NCI-H2107 treated with DMSO at 0.1 percent for 48 hours (cell line): ENCODE measurements at regions not wholly inside any gene's neighbourhood (a gene's known extent, or its start where the extent isn't known, plus 50 kb on each side); places are given as distances from the start of the nearest gene placed in this dataset.
"Not testable (repeated sequence)": the region's sequence is repeated elsewhere in the genome, so short reads cannot be mapped to it uniquely, and the experiment has no call there.

Experiments
- DNase-seq: peaks from one replicate; lab custom pipeline; 2025; ENCODE audit not compliant: unreplicated experiment; lab: John Stamatoyannopoulos, UW

DNA sequence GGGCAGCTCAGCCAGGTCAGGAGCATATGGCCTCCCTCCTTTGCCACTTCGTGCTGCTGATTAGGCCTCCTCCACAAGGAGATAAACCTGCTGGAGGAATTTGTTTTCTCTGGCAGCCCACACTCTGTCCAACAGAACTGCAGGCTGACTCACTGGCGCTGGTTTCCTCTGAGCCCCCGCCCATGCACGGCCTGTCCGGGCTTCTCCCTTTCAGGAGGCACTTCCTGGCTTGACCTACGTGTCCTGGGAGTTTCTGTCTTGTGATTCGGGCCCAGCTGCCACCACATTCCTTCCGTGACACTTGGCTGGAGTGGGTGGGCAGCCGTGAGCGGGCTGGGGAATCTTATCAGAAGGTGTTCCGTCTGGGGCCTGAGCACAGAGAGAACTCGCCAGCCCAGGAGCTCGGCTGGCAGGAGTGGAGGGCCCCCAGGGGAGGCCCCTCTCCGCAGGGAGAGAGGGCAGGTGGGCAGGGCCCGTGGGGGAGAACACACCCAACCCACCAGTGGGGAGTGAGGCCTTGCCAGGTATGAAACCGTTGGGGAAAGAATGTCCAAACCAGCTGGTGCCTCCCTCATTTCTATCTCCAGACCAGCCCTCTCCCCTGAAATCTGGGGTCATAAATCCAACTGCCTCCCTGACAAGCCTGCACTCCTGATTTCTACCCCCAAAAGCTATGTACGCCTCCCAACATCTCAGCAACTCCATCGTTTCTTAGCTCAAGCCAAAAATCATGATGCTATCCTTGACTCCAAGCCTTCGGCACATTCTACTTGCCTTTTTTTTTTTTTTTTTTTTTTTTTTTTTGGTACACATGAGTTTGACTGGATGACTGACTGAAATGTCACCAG, 110.6 kb upstream of the MEF2A start:
- DNase-seq: no peak

DNA sequence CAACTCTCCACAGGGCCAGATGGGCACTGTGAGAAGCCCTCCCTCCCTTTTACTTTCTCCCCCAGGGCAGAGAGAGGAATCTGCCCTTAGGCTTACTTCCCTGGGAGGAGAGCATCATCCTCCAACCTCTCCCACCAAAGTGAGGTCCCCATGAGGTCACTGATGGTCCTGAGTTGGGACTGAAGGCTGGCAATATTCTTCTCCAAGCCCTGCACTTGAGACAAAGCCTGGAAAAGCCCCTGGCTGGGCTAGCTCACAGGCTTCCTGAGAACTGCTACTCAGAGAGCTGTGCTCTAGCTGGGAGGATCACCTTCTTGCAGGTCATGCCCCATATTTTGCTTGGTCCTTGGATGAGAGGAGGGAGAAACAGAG, 110.0 kb upstream of the MEF2A start:
- no peak for DNase-seq

DNA sequence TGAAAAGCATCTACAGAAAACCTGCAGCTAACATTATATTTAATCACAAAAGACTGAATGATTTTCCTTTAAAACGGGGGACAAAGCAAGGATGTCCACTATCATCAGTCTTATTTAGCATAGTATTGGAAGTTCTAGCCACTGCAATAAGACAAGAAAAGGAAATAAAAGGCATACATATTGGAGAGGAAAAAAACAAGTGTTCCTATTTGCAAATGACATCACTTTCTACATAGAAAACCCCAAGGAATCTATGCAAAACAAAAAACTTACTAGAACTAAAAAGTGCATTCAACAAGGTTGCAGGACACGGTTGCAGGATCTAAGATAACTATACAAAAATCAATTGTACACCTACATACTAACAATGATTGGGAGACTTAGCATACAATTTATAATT, 101.6 kb upstream of the MEF2A start:
- DNase-seq: no peak

DNA sequence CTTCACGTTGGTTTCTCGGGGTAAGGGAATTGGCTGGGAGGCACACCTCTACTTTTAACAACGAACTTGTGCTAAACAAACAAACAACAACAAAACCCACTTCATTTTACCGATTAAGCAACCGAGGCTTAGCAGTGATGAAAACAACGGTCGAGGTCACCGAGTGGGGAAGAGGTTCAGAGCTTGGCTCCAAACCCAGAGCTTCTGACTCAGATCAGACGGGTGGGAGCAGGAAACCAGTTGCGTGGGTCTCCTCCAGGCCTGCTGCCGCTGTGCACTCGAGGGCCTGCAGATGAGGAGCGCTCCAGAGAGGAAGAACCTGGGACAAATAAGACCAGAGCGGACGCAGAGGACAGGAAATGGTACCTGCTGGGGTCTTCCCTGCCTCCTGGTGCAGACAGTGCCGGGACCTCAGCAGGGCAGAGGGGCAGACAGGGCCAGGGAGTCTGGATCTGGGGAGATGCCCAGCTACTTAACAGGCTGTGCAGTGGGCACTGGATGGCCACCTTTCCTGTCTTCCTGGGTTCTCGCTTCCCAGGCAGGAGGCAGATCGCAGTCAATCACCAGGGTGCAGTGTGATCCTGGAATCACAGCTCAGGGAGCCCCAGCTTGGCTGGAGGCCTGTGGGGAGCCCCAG, 99.0 kb upstream of the MEF2A start:
- no peak for DNase-seq

DNA sequence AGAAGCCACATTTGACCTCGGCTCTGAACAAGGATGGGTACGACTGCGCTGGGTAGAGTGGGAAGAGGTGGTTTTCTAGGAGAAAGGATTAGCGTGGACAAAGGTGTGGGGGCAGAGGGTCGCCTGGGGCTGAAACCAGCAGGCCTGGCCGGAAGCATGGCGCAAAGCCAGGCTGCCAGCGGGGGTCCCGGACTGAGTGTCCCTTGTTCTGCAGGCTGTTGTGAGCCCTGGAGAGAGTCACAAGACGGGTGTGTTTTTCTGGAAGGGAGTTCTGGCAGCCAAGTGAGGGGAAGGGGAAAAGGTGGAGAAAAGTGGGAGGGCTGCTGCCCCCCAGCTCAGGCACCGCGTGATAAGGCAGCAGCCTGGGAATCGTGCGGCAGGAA, 98.5 kb upstream of the MEF2A start:
- DNase-seq: no peak

DNA sequence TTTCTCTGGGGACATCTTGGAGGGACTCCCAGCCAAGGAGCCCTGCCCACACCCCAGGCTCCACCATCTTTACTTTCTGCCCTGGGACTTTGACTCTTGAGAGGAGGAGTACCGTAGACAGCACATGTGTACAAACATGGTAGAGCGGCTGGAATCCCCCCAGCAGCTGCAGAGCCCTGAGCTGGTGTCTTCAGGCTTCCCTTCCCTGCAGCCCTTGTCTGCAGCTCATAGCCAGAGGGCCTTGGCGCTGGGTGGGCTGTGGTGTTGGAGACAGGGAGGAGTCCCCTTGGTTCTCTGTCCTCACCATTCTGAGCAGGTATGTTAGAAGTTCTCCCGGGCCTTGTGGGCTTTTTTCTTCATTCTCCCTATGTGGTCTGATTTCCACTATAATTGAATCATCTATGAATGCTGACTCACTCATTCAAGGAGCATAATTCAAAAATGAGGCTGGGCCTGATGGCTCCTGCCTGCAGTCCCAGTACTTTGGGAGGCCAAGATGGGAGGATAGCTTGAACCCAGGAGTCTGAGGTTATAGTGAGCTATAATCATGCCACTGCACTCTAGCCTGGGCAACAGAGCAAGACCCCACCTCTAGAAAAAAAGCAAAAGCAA, 97.8 kb upstream of the MEF2A start:
- DNase-seq: no peak

DNA sequence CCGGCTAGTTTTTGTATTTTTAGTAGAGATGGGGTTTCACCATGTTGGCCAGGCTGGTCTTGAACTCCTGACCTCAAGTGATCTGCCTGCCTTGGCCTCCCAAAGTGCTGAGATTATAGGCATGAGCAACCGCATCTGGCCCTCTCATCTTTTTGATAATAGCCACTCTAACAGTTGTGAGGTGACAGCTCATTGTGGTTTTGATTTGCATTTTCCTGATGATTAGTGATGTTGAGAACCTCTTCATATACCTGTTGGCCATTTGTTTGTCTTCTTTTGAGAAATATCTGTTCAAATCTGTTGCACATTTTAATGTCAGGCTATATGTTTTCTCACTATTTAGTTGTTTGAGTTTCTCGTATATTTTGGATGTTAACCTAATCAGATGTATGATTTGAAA, 95.6 kb upstream of the MEF2A start:
- DNase-seq: not testable (repeated sequence)

DNA sequence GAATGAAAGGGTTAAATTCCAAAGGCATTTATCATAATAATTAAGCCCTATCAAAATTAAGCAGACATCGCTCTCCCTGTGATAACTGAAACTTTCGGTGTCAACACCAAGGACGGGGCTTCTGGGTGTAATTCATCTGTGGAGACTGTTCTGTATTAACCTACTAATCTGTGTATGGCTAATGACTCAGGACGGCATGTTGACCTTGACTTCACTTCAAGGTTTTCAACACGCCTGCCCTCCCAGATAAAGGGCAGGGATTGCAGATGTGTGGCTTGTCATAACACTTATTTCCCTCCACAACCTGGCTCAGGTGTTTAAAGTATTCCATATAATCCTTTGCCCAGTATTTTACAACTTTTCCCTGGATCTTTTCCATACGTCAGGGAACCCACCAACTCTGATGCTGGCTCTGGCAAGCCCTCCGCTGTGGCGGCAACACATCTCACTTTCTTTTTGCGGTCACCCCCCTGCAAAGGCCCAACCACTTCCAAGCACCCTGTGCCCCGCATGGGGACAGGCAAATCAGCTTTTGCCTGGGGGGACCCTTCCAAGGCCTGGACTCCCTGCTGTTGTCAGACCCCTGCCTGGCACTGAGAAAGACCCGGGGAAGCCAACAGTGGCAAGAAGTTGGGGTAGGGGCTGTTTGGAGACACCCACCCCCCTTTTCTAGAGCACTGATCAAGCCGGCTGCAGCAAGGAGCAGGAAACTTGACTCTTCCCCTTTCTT, 93.2 kb upstream of the MEF2A start:
- DNase-seq: no peak

DNA sequence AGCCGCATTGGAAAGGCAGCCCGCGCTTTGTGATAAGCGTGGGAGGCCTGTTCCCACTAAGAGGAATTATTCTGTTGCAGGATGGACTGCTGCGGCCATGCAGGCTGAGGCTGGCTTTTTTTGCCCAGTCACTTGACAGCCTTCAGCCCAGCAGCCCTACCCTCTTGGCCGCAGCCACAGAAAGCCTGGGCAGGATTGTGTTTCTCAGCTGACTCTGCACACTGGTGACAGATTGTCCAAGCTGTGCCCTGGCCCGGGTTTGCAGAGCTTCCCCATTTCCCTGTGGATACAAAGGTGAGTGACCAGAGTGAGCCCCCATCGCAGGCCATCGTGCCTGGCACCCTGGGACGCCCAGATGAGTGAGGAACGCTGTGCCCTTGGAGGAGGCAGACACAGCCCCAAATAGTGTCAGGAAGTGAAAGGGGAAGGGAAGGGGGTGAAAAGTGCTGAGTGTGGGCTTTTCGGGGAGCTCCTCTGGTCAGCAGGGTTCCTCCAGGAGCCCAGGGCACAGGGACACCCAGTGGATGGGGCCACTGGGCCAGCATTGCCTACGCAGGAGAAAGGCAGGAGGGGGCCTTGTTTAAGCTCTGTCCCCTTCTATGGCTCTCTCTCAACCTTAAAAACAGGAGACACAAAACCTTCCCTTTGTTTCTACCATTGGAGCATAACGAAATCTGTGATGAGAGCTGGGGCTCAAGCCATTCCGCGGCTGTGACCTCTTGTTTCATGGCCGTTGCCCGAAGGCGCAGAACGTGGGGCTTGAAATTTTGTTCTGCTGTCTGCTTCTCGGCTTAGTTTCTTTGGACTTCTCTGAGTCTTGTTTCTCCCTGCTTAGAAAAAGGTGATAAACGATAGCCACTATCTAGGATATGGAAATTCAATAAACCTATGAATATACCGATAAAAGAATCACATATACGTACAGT, 91.5 kb upstream of the MEF2A start:
- no peak for DNase-seq

DNA sequence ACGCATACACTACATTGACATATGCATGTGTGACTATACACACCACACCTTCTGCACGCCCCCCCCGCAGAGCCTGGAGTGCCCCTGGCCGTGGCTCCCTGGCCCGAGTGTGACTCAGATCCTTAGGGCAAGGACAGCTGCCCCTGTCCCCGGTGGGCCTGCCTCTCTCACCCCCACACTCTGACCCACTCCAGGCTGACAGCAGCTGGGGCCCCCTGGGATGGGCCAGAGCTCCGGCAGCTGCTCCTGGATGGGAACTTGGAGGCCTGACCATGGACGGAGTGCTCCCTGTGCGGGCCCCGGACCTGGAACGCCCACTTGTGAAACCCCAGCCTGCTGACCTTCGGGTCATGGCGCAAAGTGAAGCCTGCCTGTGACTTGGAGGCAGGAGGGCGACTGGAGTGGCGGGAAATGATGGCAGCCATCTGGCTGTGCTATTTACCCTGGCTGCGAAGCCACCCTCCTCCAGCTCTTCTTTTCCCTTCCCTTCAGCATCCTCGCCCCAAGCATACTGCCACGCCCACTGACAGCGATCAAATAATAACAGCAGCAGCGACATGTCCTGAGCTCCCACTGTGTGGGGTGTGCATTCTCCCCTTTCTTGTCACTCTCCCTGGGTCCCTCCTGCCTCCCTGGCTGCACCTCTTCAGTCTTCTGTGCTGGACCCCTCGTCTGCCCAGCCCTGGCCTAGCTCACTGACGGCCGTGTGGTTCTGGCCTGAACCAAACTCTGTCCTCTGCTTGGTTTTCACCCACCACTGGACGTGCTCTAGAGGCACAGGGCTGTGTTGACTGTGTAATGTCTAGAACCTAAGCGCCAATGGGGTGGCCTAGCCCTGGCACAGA, 90.7 kb upstream of the MEF2A start:
- DNase-seq: no peak

DNA sequence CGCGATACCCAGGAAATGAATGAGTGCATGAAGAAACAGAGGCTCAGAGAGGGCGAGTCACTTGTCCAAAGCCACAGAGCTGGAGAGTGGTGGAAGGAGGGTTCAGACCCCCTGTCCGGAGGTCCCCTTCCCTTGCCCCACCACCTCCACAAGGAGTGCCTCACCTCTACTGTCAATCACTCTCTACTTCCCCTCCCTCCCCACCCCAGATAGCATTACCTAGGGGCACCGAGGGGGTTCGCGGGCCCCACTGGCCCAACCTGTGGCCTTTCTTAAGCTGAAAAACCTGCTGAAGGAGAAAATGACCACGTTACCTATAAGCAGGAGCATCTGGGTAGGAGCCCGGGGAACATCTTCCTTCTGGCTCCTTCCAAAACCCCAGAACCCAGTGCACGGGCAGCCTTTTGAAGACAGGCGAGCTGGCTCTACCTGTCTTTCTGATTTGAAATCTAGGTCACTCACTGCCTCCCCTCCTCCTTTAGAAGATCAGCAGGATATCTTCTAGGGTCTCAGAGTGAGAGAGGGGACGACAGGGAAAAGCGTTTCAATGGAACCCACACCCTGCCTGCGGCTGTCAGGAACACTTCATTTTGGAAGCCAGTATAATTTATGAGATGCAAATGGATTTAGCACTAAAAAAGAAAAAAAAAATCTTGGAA, 89.9 kb upstream of the MEF2A start:
- DNase-seq: no peak

DNA sequence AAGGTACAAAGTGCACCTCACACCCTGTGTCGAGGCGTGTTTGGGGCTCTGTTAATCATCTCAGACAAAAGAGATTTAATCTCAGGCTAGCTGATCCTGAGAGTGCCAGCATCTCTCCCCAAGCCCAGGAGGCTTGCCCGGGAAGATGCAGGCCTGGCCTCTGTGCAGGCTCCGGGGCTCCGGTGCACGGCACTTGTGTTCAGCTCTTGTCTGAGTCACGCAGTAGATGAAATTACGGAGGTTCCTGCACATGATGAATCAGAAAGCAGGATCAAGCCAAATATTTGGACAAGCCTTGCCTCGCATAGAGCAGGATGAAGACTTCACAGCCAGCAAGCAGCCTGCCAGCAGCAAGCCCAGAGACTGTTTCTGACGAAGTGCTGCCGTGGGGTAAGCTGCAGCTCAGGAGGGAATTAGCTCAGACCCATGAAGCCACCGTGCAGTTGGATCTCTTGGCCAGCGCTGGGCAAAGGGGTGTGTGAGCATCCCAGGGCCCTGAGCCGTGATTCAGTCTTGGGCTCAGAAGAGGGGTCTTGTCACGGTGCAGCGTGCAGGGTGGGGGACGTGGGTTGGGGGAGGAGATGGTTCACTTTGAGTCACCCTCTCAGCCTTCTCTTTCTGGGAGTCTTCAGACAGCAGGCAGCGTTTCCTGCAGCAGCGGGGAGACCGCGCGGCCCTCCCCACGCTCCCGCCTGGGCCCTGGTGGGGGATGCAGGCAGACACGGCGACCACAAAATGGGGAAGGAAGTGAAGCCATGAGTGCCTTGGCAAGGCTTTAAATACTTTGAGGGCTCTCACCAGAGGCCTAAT, 89.2 kb upstream of the MEF2A start:
- no peak for DNase-seq

DNA sequence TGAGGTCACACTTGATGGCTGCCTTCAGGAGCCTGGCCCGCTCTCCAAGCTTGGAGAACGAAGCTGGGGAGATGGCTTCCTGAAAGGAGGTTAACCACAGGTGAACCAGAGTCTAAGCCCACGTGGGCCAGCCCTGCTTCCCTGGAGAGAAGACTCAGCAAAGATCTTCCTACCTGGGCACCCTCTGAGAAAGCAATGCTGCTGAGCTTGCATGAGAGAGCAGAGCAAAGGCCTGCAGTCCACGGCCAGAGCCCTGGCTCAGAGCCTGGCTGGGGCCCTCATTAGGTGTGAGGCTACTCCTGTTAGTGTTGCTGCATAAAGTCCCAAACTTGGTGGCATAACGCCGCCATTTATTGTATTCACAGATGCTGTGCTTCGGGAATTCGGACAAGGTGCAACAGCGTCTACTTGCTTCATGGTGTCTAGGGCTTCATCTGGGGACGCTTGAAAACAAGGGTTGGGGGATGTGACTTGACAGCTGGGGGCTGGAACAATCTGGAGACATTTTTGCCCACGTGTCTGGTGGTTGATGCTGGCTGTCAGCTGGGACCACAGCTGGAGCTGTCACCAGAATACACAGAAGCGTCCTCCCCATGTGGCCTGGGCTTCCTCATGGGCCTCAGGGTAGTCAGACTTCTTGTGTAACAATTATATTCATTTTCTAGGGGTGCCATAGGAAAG, 87.9 kb upstream of the MEF2A start:
- DNase-seq: no peak

DNA sequence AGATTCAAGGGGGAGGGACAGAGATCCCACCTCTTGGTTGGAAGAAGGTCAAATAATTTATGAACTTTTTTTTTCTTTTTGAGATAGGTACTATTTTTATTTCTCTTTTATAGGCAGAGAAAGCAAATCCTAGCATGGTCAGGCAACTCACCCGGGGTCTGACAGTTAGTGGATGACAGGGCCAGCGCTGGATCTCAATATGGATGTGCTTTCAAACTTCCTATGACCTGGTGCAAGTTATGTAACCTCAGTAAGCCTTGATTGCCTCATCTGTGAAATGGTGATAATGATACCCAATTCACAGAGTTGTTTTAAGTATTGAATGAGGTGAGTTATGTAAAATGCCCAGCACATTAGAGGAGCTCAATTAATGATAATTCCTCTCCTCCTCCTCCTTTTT, 86.8 kb upstream of the MEF2A start:
- no peak for DNase-seq

DNA sequence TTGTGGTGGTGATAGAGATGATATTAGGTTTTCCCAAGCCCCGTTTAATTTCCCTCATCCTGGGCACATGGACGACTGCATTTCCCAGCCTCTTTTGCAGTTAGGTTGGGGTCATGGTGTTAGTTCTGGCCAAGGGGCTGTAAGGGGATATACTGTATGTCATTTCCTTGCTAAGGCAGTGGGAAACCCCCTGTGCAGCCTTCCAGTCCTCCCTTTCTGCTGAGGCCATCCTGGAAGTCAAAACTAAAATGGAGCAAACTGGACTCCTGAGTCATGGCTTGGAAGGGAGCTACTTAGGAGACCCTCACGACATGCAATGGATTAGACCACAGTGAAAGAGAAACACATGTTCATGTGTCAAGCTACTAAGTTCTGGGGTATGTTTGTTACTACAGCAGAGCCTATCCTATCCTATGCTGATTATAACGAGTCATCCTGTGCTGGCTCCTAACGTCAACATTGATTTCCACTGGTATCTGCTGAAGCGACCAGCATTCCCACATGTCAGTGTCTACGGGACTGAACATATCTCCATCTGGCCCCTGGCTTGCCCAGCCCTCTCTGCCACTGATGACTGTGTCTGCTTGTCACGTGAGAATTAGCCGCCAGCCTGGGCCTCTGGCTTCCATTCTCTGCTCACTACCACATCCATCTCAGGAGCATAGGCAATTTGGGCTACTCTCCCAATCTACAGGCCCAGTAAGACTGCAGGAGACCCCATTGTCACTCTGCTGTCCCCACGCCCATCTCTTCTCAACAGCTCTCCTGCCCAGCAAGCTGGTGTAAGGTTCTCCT, 85.6 kb upstream of the MEF2A start:
- DNase-seq: no peak

DNA sequence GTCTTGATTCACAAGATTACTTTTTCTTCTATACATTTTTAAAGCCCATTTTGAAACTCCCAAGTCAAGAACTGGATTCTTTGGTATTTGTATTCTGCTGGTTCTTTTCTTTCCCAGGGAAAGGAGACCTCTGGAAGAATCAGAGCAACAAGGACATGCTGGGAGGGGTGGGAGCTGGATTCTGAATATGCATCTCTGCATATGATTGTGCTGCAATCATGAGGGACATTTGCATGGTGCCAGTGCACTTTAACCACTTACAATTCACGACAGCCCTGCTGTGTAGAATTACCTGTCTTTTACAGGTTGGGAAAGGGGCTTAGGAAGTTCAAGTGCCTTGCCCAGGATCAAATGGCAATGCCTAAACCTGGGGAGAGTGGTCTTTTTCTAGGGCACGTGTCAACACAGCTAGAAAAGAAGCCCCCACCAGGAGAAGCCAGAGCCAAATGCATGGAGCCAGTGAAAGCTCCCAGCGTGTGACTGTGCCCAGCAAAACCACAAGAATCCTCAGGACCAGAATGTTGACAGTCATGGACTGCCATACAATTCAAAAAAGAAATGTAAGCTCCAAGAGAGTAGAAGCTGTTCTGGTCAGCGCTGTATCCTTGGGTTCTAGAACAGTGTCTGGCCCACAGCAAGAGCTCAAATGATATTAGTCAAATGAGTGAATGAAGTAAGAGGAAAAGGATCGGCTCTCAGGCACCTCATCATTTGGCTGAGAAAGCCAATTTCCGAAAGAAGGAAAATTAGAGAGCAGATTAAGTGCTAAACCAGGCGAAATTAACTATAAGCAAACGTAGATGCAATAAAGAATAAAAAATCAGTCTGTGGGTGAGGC, 84.5 kb upstream of the MEF2A start:
- DNase-seq: no peak
